A204.1 (cell line): ENCODE measurements at regions not wholly inside any gene's neighbourhood (a gene's known extent, or its start where the extent isn't known, plus 50 kb on each side); places are given as distances from the start of the nearest gene placed in this dataset.
"Not testable (repeated sequence)": the region's sequence is repeated elsewhere in the genome, so short reads cannot be mapped to it uniquely, and the experiment has no call there.

Experiments used
- FAIRE-seq: peaks from 2 replicates; lab custom pipeline; 2012; peaks lifted over from hg19 to GRCh38; lab: Jason Lieb, UNC

- FAIRE-seq: no peak
Measured at GRCh38 chr12:107826276-107826675, 51.8 kb downstream of the ASCL4 start.

- no peak for FAIRE-seq
Measured at GRCh38 chr12:107829271-107829670, 54.8 kb downstream of the ASCL4 start.

GRCh38 chr12:107832441-107832840 lies 57.9 kb downstream of the ASCL4 start:
- no peak for FAIRE-seq

GRCh38 chr12:107840186-107840585 lies 65.7 kb downstream of the ASCL4 start:
- no peak for FAIRE-seq

- no peak for FAIRE-seq
Measured at GRCh38 chr12:107843351-107844311, 69.1 kb downstream of the ASCL4 start.

- no peak for FAIRE-seq
Measured at GRCh38 chr12:107844312-107844921, 69.9 kb downstream of the ASCL4 start.

- FAIRE-seq: no peak
Measured at GRCh38 chr12:107845226-107845979, 70.9 kb downstream of the ASCL4 start.

- FAIRE-seq: no peak
Measured at GRCh38 chr12:107845980-107846659, 71.6 kb downstream of the ASCL4 start.

- FAIRE-seq: no peak
Measured at GRCh38 chr12:107847430-107847829, 72.9 kb downstream of the ASCL4 start.

- FAIRE-seq: no peak
Measured at GRCh38 chr12:107847830-107848229, 73.3 kb downstream of the ASCL4 start.

GRCh38 chr12:107853479-107853878 lies 79.0 kb downstream of the ASCL4 start:
- no peak for FAIRE-seq

- FAIRE-seq: no peak
Measured at GRCh38 chr12:107855471-107855870, 81.0 kb downstream of the ASCL4 start.

GRCh38 chr12:107856096-107856495 lies 81.6 kb downstream of the ASCL4 start:
- no peak for FAIRE-seq

GRCh38 chr12:107857191-107857590 lies 82.7 kb downstream of the ASCL4 start:
- no peak for FAIRE-seq

- FAIRE-seq: no peak
Measured at GRCh38 chr12:107859367-107859766, 84.9 kb downstream of the ASCL4 start.

GRCh38 chr12:107864235-107864634 lies 89.7 kb downstream of the ASCL4 start:
- no peak for FAIRE-seq

- FAIRE-seq: not testable (repeated sequence)
Measured at GRCh38 chr12:107864727-107865126, 90.2 kb downstream of the ASCL4 start.

GRCh38 chr12:107873223-107873622 lies 98.7 kb downstream of the ASCL4 start:
- FAIRE-seq: no peak

- no peak for FAIRE-seq
Measured at GRCh38 chr12:107875786-107876185, 101.3 kb downstream of the ASCL4 start.

GRCh38 chr12:107884769-107885694 lies 110.5 kb downstream of the ASCL4 start:
- peak; percentile 86 for FAIRE-seq

- FAIRE-seq: no peak
Measured at GRCh38 chr12:107888789-107889188, 114.3 kb downstream of the ASCL4 start.
